ENCODE measurements at regions not wholly inside any gene's neighbourhood (a gene's known extent, or its start where the extent isn't known, plus 50 kb on each side); places are given as distances from the start of the nearest gene placed in this dataset.

GRCh38 chrX:22699581-22700091, 300.1 kb upstream of the DDX53 start (continued):
- no peak for TF ChIP-seq ZNF530 (tag by site-specific recombination; IDR thresholded peaks at IDR 0.05; ENCODE audit: low read depth)
- no peak for TF ChIP-seq ZNF394 (tag by site-specific recombination; IDR thresholded peaks at IDR 0.05; ENCODE audit: borderline replicate concordance)

- TF ChIP-seq ZNF324 (tag by site-specific recombination; IDR thresholded peaks at IDR 0.05), result no peak
- no peak for TF ChIP-seq KLF17 (tag by site-specific recombination; IDR thresholded peaks at IDR 0.05)
- TF ChIP-seq ZNF610 (tag by site-specific recombination; IDR thresholded peaks at IDR 0.05; ENCODE audit: borderline replicate concordance), result no peak
- no peak for TF ChIP-seq ZNF707 (tag by site-specific recombination; IDR thresholded peaks at IDR 0.05)
- TF ChIP-seq ZNF785 (tag by site-specific recombination; IDR thresholded peaks at IDR 0.05), result no peak
- TF ChIP-seq KLF7 (tag by site-specific recombination; IDR thresholded peaks at IDR 0.05; ENCODE audit: borderline replicate concordance), result no peak
- no peak for TF ChIP-seq ZNF747 (tag by site-specific recombination; IDR thresholded peaks at IDR 0.05)
- TF ChIP-seq KLF1 (tag by site-specific recombination; IDR thresholded peaks at IDR 0.05), result no peak
- TF ChIP-seq ZSCAN23 (tag by site-specific recombination; IDR thresholded peaks at IDR 0.05), result no peak
- no peaks in the 10 kb centered on the region for H3K4me1 ChIP-seq (ENCODE audit: control insufficient read depth, insufficient read depth, low read length)
- no peaks in the 10 kb centered on the region for H3K9me3 ChIP-seq (ENCODE audit: control insufficient read depth, insufficient read depth, low read depth, low read length)
- no peaks in the 10 kb centered on the region for H3K36me3 ChIP-seq (ENCODE audit: control insufficient read depth in 2 of 2, insufficient read depth in 1 of 2, low read length in 2 of 2)
- POLR2A ChIA-PET, result no interaction called here
- CTCF ChIA-PET, result no interaction called here
- no peak overlapping the region for H3K27ac ChIP-seq (ENCODE audit: extremely low read depth, low read depth, low read length)
- H3K4me3 ChIP-seq (ENCODE audit: low read depth, low read length), result no peak overlapping the region
Measured at GRCh38 chrX:22712942-22713341, 286.8 kb upstream of the DDX53 start.

- H3K36me3 ChIP-seq (ENCODE audit: control insufficient read depth in 2 of 2, insufficient read depth in 1 of 2, low read length in 2 of 2), result no peaks in the 10 kb centered on the region
- H3K9me3 ChIP-seq (ENCODE audit: control insufficient read depth, insufficient read depth, low read depth, low read length), result no peaks in the 10 kb centered on the region
- H3K4me3 ChIP-seq (ENCODE audit: low read depth, low read length), result no peak overlapping the region
- ChIA-PET POLR2A (no interaction called here), CTCF (interaction anchor here (0.7 to 1.5 kb wide), 2 partner anchors 18 to 63 kb away, joined by 3 to 7 read pairs; no protein-coding TSS in a partner anchor)
- no peak for TF ChIP-seq ZNF211 (tag by site-specific recombination; IDR thresholded peaks at IDR 0.05; ENCODE audit: low read depth)
- TF ChIP-seq ZBTB44 (tag by site-specific recombination; IDR thresholded peaks at IDR 0.05), result no peak
- TF ChIP-seq ZNF654 (tag by site-specific recombination; IDR thresholded peaks at IDR 0.05; ENCODE audit: low read depth), result no peak
- TF ChIP-seq ZNF521 (tag by site-specific recombination; IDR thresholded peaks at IDR 0.05), result no peak
- TF ChIP-seq ZNF266 (tag by site-specific recombination; IDR thresholded peaks at IDR 0.05; ENCODE audit: low read depth), result no peak
- no peak for TF ChIP-seq ZNF362 (tag by site-specific recombination; IDR thresholded peaks at IDR 0.05)
- TF ChIP-seq ZNF354C (tag by site-specific recombination; IDR thresholded peaks at IDR 0.05; ENCODE audit: borderline replicate concordance, low read depth), result no peak
- TF ChIP-seq ZNF571 (tag by site-specific recombination; IDR thresholded peaks at IDR 0.05), result no peak
- TF ChIP-seq OVOL3 (tag by site-specific recombination; IDR thresholded peaks at IDR 0.05), result no peak
- no peak for TF ChIP-seq ZSCAN4 (tag by site-specific recombination; IDR thresholded peaks at IDR 0.05)
- no peak for TF ChIP-seq ZBTB20 (tag by site-specific recombination; IDR thresholded peaks at IDR 0.05)
- TF ChIP-seq ZBTB7A (tag by site-specific recombination; IDR thresholded peaks at IDR 0.05; ENCODE audit: low read depth), result no peak
- TF ChIP-seq ZBTB10 (tag by site-specific recombination; IDR thresholded peaks at IDR 0.05), result no peak
- no peak for TF ChIP-seq ZNF302 (tag by site-specific recombination; IDR thresholded peaks at IDR 0.05; ENCODE audit: low read depth)
- no peak overlapping the region for H3K27ac ChIP-seq (ENCODE audit: extremely low read depth, low read depth, low read length)
- H3K4me1 ChIP-seq (ENCODE audit: control insufficient read depth, insufficient read depth, low read length), result no peaks in the 10 kb centered on the region
Measured at GRCh38 chrX:22730542-22730941, 269.2 kb upstream of the DDX53 start.

All from HEK293 (cell line).